Retinal pigment epithelial cell (primary cell): ENCODE measurements at regions not wholly inside any gene's neighbourhood (a gene's known extent, or its start where the extent isn't known, plus 50 kb on each side); places are given as distances from the start of the nearest gene placed in this dataset.

ENCODE experiments used
- DNase-seq: peaks from one replicate; pipeline ENCODE4 v3.0.0-alpha.2; 2010; ENCODE audit warnings: low read depth
- H3K4me3 ChIP-seq: 2 replicates; pipeline ENCODE4 v1.5.1; 2011; ENCODE audit warnings: mild to moderate bottlenecking, low read length, control low read depth, moderate library complexity
- TF ChIP-seq, protein P1 (sequence below): conservative IDR thresholded peaks from 2 replicates; pipeline ENCODE4 v1.5.1; 2011; ENCODE audit warnings: low read depth, low read length, control low read depth, inconsistent platforms

DNA sequence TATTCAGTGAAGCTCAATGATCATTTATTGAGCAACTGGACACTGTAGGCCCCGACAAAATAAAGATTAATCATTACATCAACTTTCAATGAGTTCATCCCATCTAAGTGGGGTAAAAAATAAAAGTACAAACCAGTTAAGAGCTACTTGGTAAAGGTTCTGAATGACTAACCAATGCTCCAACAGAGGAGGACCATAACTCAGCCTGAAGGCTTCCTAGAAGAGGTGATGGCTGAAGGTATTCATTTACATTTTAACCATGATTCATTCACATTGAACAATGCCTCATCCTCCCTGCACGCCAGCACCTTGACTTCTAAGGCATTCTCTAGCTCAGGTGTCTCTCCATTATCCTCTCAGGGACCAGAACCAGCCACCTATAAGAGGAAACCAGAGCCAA is 201.4 kb downstream of the ZNF462 start:
- H3K4me3 ChIP-seq, result no peak overlapping the region
- TF ChIP-seq, protein P1, sequence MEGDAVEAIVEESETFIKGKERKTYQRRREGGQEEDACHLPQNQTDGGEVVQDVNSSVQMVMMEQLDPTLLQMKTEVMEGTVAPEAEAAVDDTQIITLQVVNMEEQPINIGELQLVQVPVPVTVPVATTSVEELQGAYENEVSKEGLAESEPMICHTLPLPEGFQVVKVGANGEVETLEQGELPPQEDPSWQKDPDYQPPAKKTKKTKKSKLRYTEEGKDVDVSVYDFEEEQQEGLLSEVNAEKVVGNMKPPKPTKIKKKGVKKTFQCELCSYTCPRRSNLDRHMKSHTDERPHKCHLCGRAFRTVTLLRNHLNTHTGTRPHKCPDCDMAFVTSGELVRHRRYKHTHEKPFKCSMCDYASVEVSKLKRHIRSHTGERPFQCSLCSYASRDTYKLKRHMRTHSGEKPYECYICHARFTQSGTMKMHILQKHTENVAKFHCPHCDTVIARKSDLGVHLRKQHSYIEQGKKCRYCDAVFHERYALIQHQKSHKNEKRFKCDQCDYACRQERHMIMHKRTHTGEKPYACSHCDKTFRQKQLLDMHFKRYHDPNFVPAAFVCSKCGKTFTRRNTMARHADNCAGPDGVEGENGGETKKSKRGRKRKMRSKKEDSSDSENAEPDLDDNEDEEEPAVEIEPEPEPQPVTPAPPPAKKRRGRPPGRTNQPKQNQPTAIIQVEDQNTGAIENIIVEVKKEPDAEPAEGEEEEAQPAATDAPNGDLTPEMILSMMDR, result no peak
- no peak for DNase-seq

- TF ChIP-seq, protein P1, result no peak
- DNase-seq, result no peak
- H3K4me3 ChIP-seq, result no peak overlapping the region
Observed at GRCh38 chr9:107065549-107065948, 202.6 kb downstream of the ZNF462 start.

DNA sequence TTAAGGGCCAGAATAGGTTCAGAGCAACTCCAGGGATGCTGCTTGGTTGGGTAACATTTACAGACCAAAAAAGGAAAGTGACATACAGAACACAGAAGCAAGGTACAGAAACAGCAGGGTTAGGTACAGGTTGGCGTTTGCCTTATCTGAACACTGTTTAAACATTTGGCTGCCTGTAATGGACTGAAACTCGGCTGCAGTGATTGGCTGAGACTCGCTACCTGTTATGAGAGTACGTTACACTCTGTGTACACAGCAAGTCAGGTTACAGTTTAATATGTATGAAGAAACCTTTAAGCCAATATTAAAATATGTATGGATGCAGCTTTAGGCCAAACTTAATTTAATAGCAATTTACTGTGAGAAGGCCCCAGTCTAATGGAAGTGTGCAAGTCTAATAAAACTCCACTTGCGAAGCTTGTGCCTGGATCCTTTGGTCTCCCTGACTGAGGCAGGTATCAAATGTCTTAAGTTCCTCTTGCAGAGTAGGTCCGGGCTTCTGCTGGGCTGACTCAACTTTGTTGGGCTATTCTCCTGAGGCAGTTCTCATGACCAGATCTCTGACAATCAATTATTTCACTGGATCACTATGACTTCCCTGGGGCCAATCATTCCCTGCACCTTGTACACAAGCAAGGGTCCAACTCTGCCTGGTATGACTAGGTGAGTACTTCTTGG is 204.9 kb downstream of the ZNF462 start:
- no peak overlapping the region for H3K4me3 ChIP-seq
- no peak for DNase-seq

DNA sequence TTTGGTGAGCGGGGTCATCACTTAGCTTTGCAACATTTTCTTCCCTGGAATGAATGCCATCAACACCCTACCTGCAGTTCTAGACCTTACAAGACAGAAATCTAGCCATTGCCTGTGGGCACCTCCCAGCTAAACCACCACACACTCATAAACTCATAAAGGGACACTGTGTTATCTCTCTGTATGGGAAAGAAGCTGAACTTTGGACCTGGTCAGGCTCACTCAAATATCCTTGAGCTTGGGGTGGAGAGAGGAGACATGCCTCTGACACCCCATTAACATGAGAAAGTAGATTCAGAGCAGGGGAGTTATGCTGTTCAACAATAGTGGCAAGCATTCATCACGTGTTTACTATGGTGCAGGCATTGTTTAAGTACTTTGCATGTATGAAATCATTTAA is 205.6 kb downstream of the ZNF462 start:
- TF ChIP-seq, protein P1, result no peak
- no peak overlapping the region for H3K4me3 ChIP-seq
- no peak for DNase-seq

More for the DNA sequence above, 204.9 kb downstream of the ZNF462 start:
- TF ChIP-seq, protein P1, result no peak

DNA sequence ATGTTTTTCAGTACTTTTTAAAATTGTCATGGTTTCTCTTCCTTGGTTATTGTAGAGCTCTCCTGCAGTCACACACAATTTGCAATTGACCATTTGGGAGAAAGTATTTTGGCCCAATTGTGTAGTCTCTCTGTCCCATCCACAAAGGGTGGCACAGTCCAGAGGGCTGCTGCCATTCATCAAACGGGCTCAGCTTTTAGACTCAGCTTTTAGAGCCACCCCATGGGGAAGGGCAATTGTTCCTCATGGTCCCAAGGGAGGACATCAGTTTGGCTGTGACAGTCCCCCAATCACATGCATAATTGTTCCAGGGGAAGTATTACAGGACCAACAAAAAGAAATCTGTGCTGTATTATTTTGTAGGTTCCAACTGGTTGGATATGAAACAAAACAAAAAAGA is 207.6 kb downstream of the ZNF462 start:
- H3K4me3 ChIP-seq, result no peak overlapping the region
- DNase-seq, result no peak
- TF ChIP-seq, protein P1, result no peak

- TF ChIP-seq, protein P1, result no peak
- DNase-seq, result no peak
- H3K4me3 ChIP-seq, result no peak overlapping the region
Observed at GRCh38 chr9:107078061-107078460, 205.0 kb upstream of the RAD23B start.

DNA sequence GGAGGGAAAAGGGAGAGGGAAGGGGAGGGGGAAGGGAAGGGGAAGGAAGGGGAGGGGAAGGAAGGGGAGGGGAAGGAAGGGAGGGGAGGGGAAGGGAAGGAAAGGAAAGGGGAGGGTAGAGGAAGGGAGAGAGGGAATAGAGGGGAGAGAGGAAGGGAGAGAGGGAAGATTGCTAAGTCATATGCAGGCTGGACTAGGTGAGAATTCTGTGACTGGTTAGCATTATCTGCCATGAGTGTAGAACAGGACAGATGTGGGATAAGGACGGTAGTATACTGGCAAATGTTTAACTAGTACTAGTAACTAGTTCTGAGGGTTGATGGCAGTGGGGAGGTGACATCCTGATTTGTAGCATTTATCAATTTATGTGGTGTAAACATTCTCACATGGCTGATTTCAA is 203.5 kb upstream of the RAD23B start:
- no peak for DNase-seq
- H3K4me3 ChIP-seq, result no peak overlapping the region
- TF ChIP-seq, protein P1, result no peak
